GM18520 (cell line): ENCODE measurements at regions not wholly inside any gene's neighbourhood (a gene's known extent, or its start where the extent isn't known, plus 50 kb on each side); places are given as distances from the start of the nearest gene placed in this dataset.

Experiments
- ATAC-seq: cut with Tn5 transposase; IDR thresholded peaks from one replicate; pipeline ENCODE4 v1.9.1; 2021; ENCODE audit not compliant: unreplicated experiment

- no peak for ATAC-seq
Measured at GRCh38 chr3:79846148-79846933, 78.5 kb upstream of the ROBO1 start.

DNA sequence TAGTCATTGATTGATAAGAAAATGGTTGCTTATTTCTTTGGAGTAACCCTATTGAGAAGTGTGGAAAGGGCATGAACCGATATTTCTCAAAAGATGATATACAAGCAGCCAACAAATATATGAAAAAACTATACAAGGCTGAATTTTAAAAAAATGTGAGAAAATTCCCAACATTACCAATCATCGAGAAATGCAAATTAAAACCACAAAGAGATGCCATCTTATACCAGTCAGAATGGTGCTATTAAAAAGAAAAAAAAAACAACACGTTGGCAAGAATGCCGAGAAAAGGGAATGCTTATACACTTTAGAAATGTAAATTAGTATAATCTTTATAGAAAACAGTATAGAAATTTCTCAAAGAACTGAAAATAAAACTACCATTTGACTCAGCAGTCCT is 77.7 kb upstream of the ROBO1 start:
- no peak for ATAC-seq

GRCh38 chr3:79844176-79844575 is 76.4 kb upstream of the ROBO1 start:
- ATAC-seq, result no peak

DNA sequence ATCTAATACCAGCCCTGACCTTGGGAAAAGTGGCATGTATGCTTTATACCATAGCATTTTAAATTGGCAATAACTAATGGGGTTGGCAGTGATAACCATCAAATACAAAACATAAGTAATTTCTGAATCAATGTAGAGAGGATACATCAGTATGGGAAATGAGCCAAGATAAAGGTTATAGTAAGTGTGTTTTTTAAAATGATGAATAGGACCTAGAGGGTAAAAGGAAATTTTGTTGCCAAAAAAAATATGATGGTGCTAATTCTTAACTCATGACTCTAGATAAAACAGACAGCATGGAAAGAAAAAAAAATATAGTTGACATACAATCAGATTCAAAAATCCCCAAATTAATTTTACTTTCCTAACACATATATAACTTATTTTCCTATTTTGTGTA is 75.4 kb upstream of the ROBO1 start:
- ATAC-seq, result no peak

GRCh38 chr3:79835701-79836100 is 67.9 kb upstream of the ROBO1 start:
- no peak for ATAC-seq

DNA sequence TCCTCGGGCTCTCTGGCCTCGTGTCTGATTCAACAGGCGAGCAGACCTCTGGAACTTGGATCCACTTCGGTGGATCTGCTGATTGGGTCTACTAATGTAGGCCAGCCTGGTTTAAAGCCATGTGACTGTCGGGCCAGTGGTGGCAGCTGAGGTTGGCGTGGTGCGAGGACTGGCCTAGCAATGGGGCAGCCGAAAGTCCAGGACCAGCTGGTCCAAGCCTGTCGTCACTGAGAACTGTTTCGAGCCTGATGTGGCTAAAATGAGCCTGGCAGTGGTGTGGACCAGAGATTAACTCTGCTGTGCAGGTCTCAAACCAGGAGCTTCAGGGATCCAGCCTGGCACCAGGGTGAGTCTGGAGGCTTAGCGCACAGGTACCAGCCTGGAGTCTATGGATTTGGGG is 56.4 kb upstream of the ROBO1 start:
- ATAC-seq, result no peak

GRCh38 chr3:79822076-79822475 is 54.3 kb upstream of the ROBO1 start:
- ATAC-seq, result no peak

DNA sequence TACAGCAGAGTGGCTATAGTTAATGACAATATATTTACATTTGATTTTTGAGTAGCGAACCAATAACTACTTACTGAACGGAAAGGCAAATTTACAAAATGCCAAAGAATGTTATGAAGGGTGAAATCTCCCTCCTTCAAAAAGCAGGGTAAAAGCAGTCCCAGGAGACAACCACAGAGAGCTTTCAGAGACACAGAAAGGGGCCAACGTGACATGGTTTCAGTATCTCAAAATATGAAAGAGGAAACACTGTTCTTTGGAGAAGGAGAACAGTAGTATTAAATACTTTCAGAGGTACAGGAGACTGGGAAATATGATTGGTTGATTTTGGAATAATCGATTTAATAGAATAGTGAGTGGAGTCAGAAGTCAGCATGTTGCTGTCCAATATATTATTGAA is 52.3 kb upstream of the ROBO1 start:
- ATAC-seq, result no peak

DNA sequence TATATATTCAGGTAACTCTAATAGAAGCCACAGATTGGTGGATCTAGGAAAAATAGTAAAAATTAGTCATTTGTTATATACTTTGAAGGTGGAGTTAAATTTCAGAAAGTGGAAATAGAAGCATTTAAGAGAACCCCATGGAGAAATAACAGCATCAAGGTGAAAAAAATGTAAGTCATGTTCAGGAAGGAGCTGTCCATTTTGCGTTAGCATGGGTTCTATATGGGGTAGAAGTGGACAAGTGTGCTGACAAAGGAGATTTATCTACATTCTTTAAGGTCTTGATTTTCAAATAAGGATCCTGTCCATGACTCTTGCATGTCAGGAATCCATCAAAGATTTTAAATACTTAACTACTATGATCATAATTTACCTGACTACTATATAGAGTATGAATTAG is 50.2 kb upstream of the ROBO1 start:
- no peak for ATAC-seq
